ENCODE measurements at regions not wholly inside any gene's neighbourhood (a gene's known extent, or its start where the extent isn't known, plus 50 kb on each side); places are given as distances from the start of the nearest gene placed in this dataset.

DNA sequence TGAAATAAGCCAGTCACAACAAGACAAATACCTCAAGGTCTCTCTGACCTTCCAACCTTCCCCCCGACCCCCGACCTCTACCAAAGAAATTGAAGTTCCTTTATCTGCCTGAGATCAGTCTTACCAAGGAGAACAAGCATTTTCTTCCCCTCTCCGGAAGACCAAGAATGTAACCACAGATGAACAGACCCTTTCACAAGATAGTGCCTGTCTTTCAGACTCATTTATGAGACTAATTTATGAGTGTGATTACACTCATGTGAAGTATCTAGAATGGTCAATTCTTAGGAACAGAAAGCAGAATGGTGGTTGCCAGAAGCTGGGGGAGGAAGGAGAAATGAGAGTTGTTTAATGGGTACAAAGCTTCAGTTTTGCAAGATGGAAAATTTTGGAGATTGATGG is 108.9 kb upstream of the MKLN1 start:
- no peaks in the 10 kb centered on the region for H3K27me3 ChIP-seq (ENCODE audit: control insufficient read depth in 2 of 2, insufficient read depth in 2 of 2, low read length in 2 of 2)
- intact Hi-C loops (cut with micrococcal nuclease) (no loop called here), dilution Hi-C loops (cut with MboI; ENCODE audit: extremely low pct_ligation_motif_present, low sequenced_read_pairs) (no loop called here)
- no peaks in the 10 kb centered on the region for H3K79me2 ChIP-seq (ENCODE audit: control insufficient read depth, insufficient read depth, low read length)
- no TSS peak for BruUV-seq (replicated peaks)
- no peak overlapping the region for H3K4me2 ChIP-seq (ENCODE audit: insufficient read depth, low read length)
- H3K9ac ChIP-seq (replicated peaks; ENCODE audit: extremely low read depth, insufficient read depth, low read length): no peak overlapping the region
- ChIA-PET POLR2A (no interaction called here), CTCF (no interaction called here)
- H3K36me3 ChIP-seq (ENCODE audit: control insufficient read depth in 2 of 2, extremely low read depth in 1 of 2, insufficient read depth in 2 of 2, low read length in 2 of 2): no peaks in the 10 kb centered on the region
- DNase-seq (ENCODE audit: low read depth, low spot score) (no peak), FAIRE-seq (no peak)
- TF ChIP-seq MAX (IDR thresholded peaks at IDR 0.05; ENCODE audit: insufficient read depth, insufficient read length) (no peak), CTCF (IDR thresholded peaks at IDR 0.05; ENCODE audit: extremely low read depth in 1 of 2, insufficient read depth in 1 of 2, low read depth in 1 of 2, low read length in 2 of 2) (no peak), MYC (IDR thresholded peaks at IDR 0.05; ENCODE audit: low read depth, low read length) (no peak), GATA2 (IDR thresholded peaks at IDR 0.05; ENCODE audit: insufficient read depth, insufficient read length, low read depth, low read length) (no peak), EZH2 (IDR thresholded peaks at IDR 0.05; ENCODE audit: borderline replicate concordance, low read depth, low read length, severe bottlenecking) (no peak), POLR2AphosphoS5 (IDR thresholded peaks at IDR 0.05; ENCODE audit: insufficient read depth, low read depth, low read length) (no peak), FOS (IDR thresholded peaks at IDR 0.05; ENCODE audit: borderline replicate concordance, insufficient read depth, low read length) (no peak), JUN (IDR thresholded peaks at IDR 0.05; ENCODE audit: borderline replicate concordance, insufficient read depth, insufficient read length, low read depth) (no peak)
- H3K4me3 ChIP-seq (replicated peaks in 1 of 3; ENCODE audit: insufficient read depth in 1 of 3, low read depth in 1 of 3, low read length in 3 of 3): no peak overlapping the region
- no peaks in the 10 kb centered on the region for H3K4me1 ChIP-seq (ENCODE audit: control insufficient read depth, extremely low read depth, insufficient read depth, low read length)
- H2AFZ ChIP-seq (ENCODE audit: low read depth, low read length): no peak overlapping the region
- H3K9me1 ChIP-seq (replicated peaks; ENCODE audit: control insufficient read depth, extremely low read depth, insufficient read depth, low read length): no peaks in the 10 kb centered on the region
- no peak overlapping the region for H3K27ac ChIP-seq (ENCODE audit: insufficient read depth, low read depth, low read length)
- H3K9me3 ChIP-seq (replicated peaks; ENCODE audit: control insufficient read depth, insufficient read depth, low read length): no peaks in the 10 kb centered on the region
- H4K20me1 ChIP-seq (replicated peaks; ENCODE audit: control insufficient read depth, extremely low read depth, insufficient read depth, low read length): no peaks in the 10 kb centered on the region
